T-helper 22 cell (primary cell): ENCODE measurements at regions not wholly inside any gene's neighbourhood (a gene's known extent, or its start where the extent isn't known, plus 50 kb on each side); places are given as distances from the start of the nearest gene placed in this dataset.

Experiments used
- DNase-seq: peaks from one replicate; pipeline ENCODE4 v3.0.0-alpha.2; 2020; ENCODE audit warnings: low read depth

- no peak for DNase-seq
These were observed 127.0 kb upstream of the CDH4 start for GRCh38 chr20:61125076-61125475.

DNA sequence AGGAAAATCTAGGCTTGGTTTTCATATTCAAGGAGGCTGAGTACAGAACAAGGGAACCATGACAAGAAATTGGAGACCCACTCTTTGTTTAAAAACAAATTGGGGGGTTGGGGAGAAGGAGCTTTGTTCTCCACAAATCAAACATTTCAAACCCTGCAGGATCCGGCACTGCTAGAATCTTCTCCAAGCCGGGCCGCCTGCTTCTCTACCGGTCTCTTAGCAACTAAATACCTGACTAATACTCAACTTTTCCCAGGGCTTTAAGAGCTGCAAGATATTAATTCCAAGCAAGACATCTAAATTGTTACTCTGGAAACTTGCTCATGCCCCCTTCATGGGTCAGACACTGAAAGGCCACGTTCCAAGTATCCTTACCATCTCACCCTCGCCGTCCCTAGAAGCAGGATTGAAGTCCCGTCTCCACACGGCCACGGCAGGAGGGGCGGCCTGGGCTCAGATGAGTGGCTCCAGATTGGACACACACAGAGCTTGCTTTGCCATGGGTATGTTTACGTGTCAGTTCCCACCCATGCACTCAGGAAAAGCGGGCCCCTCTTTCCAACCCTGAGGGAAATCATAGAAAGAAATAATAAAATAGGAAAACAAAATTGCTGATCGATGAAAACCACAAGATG is 126.4 kb upstream of the CDH4 start:
- no peak for DNase-seq

- no peak for DNase-seq
These were observed 125.5 kb upstream of the CDH4 start for GRCh38 chr20:61126369-61127195.

DNA sequence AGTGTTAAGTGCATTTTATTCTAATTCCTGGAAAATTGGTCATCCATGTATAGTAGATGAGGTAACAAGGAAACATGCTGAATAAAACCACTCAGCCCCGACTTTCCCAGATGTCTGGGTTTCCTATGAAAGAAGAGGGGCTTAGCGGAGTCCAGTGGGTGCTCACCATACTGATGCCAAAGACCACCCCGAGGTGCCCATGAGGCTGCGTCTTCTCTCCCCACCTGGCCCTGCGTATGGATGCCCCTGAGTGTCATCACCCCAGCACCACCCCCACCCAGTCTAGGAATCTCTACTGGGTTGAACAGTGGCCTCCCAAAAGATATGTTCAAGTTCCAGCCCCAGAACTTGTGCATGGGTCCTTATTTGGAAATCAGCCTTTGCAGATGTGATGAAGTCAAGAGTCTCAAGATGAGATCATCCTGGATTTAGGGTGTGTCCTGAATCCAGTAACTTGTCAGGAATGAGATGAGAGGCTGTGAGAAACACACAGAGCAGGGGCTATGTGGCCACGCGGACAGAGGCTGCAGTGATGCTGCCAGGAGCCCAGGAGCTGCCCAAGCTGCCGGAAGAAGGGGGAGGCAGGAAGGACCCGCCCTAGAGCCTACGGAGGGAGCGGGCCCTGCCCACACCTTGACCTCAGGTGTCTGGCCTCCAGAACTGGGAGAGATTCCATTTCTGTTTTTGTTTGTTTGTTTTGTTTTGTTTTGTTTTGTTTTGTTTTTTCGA is 124.6 kb upstream of the CDH4 start:
- no peak for DNase-seq

DNA sequence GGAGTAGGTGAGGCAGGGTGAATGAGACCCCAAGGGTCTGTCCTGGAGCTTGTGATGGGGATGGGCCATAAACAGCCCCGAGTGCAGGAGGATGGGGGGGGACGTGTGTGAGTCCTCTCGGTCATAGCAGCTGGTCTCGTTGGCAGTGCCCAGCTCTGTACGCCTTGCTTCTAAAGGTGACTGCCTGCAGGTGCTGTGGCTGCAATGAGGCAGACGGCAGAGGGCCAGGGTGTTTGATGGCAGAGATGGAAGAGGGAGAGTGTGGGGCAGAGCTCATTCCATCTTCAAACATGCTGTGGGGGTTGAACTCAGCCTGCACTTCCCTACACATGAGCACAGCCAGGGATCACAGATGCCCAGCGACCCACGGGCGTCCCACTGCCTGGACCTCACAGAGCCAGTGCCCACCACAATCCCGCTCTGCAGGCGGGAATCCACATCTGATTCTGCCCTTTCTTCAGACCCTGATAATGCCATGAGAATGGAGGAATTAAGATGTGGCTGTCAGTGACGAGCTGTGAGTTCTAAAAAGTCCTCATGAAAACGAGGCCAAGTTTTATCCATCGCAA is 123.3 kb upstream of the CDH4 start:
- DNase-seq, result no peak

GRCh38 chr20:61129311-61129710 is 122.8 kb upstream of the CDH4 start:
- DNase-seq, result no peak

DNA sequence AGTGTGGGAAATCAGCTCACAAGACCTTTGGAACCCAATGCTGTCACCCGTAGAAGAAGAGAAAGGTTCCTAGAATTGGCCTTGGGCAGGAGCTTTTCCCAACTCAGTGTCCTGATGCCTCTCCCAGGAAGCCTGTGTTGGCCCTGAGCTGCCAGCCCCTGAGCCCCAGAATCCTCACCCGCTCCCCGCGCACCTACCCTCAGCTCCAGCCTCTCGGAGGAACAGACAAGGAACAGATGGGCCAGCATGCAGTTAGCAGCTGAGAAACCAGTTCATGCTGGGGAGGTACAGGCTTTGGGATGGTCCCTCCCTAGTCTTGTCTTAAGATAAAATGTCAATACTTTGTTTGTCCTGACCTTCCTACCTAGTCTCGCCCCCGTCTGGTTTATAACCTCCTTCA is 121.9 kb upstream of the CDH4 start:
- DNase-seq, result no peak

DNA sequence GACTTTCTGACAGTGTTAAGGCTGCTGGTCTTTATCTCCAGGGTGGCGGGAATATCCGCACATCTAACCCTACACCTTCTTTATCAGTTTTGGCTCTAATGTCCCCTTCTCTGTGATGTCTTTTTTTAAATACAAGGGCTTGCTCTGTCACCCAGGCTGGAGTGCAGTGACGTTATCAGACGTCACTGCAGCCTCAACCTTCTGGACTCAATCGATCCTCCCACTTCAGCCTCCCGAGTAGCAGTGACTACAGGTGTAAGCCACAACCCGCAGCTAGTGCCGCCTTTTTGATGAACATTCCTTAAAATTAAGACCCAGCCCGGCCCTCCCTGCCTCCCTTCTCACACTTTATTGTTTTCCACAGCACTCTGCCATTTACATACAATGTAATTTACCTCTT is 120.1 kb upstream of the CDH4 start:
- DNase-seq, result no peak

- DNase-seq, result no peak
These were observed 118.5 kb upstream of the CDH4 start for GRCh38 chr20:61133611-61134010.

GRCh38 chr20:61134296-61135030 is 117.6 kb upstream of the CDH4 start:
- DNase-seq, result no peak

- no peak for DNase-seq
These were observed 116.8 kb upstream of the CDH4 start for GRCh38 chr20:61135266-61135665.

DNA sequence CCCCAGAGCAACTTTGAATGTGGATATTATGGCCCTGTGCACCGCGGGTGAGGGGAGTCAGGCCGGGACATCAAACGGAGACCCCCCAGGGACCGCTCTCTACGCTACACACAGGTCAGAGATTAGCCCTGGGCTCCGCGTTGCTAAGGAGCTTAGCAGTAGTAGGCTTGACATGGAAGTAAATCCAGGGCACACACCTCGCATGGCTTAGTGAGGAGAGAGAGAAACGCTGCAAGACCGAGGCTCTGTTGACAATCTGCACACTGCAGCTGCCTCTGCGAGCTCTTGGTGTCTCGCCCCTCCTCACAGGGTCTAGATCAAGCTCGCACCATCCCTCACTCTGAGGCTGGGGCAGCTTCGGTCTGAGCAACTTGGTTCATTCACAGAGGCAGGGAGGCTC is 116.1 kb upstream of the CDH4 start:
- DNase-seq, result no peak

DNA sequence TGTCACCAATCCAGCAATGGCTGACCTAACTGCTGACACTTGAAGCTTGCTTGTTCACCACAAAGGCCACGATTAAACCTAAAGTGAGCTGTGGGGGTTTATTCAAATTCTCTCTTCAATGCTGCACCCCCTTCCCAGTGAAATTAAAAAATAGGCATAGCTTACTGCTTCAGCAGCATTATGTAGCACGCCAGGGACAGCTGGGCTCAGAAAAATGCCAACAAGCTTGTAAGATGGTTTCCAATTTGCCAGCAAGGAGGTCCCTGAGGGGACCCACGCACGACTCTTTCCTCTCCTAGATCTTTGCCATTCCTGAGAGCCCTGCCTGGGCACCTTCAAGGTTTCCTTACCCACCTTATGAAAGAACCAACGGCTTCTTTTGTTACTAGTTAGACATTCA is 113.5 kb upstream of the CDH4 start:
- DNase-seq, result no peak

- DNase-seq, result no peak
These were observed 113.0 kb upstream of the CDH4 start for GRCh38 chr20:61139031-61139430.

GRCh38 chr20:61140576-61140975 is 111.5 kb upstream of the CDH4 start:
- DNase-seq, result no peak

- no peak for DNase-seq
These were observed 106.0 kb upstream of the CDH4 start for GRCh38 chr20:61146023-61146422.

GRCh38 chr20:61149636-61150035 is 102.4 kb upstream of the CDH4 start:
- no peak for DNase-seq

DNA sequence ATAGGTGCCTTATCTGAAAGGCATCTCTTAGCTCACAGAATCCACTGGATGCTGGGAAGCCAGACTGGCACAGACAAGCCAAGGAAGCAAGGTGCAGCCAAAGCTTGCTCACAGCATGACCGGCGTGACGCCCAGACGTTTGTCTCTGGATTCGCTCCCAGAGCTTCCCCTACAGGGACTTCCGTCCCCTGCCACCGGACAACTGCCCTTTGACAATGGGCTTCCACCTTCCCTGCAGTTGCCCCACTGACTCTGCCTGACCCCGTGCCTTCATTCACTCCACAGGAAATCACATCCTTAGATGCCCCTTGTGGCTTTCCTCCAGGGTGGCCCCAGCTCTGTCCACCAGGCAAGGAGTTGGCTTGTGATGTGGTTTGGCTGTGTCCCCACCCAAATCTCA is 94.8 kb upstream of the CDH4 start:
- DNase-seq, result no peak

- no peak for DNase-seq
These were observed 91.9 kb upstream of the CDH4 start for GRCh38 chr20:61159957-61160686.

GRCh38 chr20:61161726-61162390 is 90.2 kb upstream of the CDH4 start:
- no peak for DNase-seq

DNA sequence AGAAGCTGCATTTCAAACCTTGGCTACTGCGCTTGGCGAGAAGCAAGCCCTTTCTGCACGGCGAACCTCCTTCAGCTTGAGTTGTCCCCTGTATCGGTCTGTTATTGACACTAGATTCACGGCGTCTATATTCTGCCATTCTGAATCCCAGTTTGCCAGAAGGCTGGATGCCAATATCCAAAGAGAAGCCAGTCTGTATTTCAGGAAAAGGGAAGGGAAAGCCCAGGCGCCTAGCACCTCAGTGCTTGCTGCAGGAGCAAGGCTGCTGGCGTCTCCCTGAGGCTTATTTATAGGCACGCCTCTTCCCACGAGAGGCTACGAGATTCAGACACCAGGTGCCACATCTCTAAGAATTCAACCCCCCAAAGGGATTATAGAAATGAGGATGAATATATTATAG is 89.6 kb upstream of the CDH4 start:
- no peak for DNase-seq
